Stomach (tissue), 8 donors: ENCODE measurements at regions not wholly inside any gene's neighbourhood (a gene's known extent, or its start where the extent isn't known, plus 50 kb on each side); places are given as distances from the start of the nearest gene placed in this dataset.

Experiments used
- DNase-seq, 2 donors: peaks; one replicate each; pipeline versions ENCODE4 v3.0.0 to v3.0.0-alpha.2; 2013 to 2019
- H3K27ac ChIP-seq, 5 donors: fragments of 200-600 bp in 4 of 5; sonication (generic) in 4 of 5; one replicate each; pipeline ENCODE4 v1.5.1; 2013 to 2019; ENCODE audit warnings: mild to moderate bottlenecking in 1 of 5, moderate library complexity in 1 of 5
- H3K27me3 ChIP-seq, 3 donors: fragments of 200-600 bp; sonication (generic); one replicate each; pipeline ENCODE4 v1.5.1; 2017 to 2019; ENCODE audit warnings: mixed run types in 1 of 3
- H3K36me3 ChIP-seq, 4 donors: fragments of 200-600 bp; sonication (generic); 1 replicate in 3 of 4; 2 replicates in 1 of 4; pipeline ENCODE4 v1.5.1; 2016 to 2019
- H3K4me1 ChIP-seq, 4 donors: fragments of 200-600 bp; sonication (generic); one replicate each; pipeline ENCODE4 v1.5.1; 2016 to 2019
- H3K4me3 ChIP-seq, 4 donors: fragments of 200-600 bp; sonication (generic) in 3 of 4; one replicate each; pipeline ENCODE4 v1.5.1; 2016 to 2019; ENCODE audit warnings: mild to moderate bottlenecking in 1 of 4
- H3K9me3 ChIP-seq, 4 donors: fragments of 200-600 bp; sonication (generic); one replicate each; pipeline ENCODE4 v1.5.1; 2016 to 2019
- EP300 ChIP-seq: sonication (generic); formaldehyde crosslinking; IDR thresholded peaks from one replicate; pipeline ENCODE4 v1.6.1; 2017; ENCODE audit warnings: antibody characterized with exemption
- POLR2A ChIP-seq, 4 donors: fragments of 450-650 bp; IDR thresholded peaks; one replicate each; pipeline ENCODE4 v1.6.1; 2016; ENCODE audit warnings: antibody characterized with exemption in 4 of 4, control low read depth in 2 of 4, mild to moderate bottlenecking in 1 of 4, moderate library complexity in 1 of 4
- POLR2AphosphoS5 ChIP-seq, 3 donors: sonication (generic); formaldehyde crosslinking; IDR thresholded peaks; one replicate each; pipeline ENCODE4 v1.6.1; 2016; ENCODE audit warnings: antibody characterized with exemption in 3 of 3
- WGBS, 5 donors: extraction: QIAGEN DNeasy Blood & Tissue Kit in 3 of 5; methylation state at CpG; one replicate each; pipeline versions ENCODE4 v1.1.5 to v1.1.7; 2013 to 2018; 5-methylcytosine and 5-hydroxymethylcytosine counted together
- intact Hi-C: fragments of 100-400 bp; cut with DNase I; formaldehyde crosslinking; loops from one replicate; pipeline ENCODE4 v1.15.1; 2023; ENCODE audit warnings: low total_unique reads
- TF ChIP-seq, protein P1 (sequence below), 7 experiments: fragments of 450-650 bp in 4 of 7; fragments of 200-600 bp in 3 of 7; sonication (generic) in 3 of 7; IDR thresholded peaks; one replicate each; pipeline ENCODE4 v1.5.1; 2016 to 2019; ENCODE audit warnings: antibody characterized with exemption in 7 of 7, control low read depth in 2 of 7, mild to moderate bottlenecking in 1 of 7
- donor health status: healthy with polysubstance abuse.
- donor health status: Bipolar disorder and iron deficiency.
- donor health status: healthy.

DNA sequence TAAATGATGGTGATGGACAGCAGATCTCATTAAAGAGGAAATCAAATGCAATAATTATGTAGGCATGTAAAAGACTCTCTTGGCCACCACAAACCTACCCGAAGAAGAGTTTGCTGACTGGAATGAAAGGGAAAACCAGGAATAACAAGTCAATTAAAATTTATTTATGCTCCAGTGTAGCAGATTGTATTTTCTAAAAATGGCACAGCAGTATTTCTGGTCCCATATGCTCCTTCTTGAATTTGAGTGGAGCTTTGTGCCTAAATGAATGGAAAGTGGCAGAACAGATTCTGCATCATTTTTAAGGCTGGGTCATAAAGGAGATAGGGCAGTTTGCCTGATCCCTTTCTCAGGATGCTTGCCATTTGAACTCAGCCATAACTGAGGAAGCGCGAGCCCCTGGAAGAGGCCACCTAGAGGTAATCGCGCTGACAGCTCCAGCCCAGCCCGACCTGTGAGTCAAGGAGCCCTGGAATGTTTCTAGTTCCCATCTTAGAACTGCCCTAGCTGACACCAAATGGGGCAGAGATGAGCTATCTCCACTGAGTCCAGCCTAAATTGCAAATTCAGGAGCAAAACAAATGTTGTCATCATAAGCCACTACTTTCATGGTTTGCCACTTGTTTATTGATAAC is 229.2 kb upstream of the TMTC1 start:
- DNase-seq: no peak
- H3K36me3 ChIP-seq: no peaks in the 10 kb centered on the region
- intact Hi-C loops: no loop called here
- peaks cover 0 to 10% (median 0%) of the 10 kb centered on the region in 4 donors for H3K4me1 ChIP-seq
- no peak overlapping the region for H3K4me3 ChIP-seq
- TF ChIP-seq EP300 (no peak), POLR2AphosphoS5 (IDR thresholded peaks at IDR 0.05) (no peak), POLR2A (IDR thresholded peaks at IDR 0.05) (no peak)
- TF ChIP-seq, protein P1, sequence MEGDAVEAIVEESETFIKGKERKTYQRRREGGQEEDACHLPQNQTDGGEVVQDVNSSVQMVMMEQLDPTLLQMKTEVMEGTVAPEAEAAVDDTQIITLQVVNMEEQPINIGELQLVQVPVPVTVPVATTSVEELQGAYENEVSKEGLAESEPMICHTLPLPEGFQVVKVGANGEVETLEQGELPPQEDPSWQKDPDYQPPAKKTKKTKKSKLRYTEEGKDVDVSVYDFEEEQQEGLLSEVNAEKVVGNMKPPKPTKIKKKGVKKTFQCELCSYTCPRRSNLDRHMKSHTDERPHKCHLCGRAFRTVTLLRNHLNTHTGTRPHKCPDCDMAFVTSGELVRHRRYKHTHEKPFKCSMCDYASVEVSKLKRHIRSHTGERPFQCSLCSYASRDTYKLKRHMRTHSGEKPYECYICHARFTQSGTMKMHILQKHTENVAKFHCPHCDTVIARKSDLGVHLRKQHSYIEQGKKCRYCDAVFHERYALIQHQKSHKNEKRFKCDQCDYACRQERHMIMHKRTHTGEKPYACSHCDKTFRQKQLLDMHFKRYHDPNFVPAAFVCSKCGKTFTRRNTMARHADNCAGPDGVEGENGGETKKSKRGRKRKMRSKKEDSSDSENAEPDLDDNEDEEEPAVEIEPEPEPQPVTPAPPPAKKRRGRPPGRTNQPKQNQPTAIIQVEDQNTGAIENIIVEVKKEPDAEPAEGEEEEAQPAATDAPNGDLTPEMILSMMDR (IDR thresholded peaks at IDR 0.05): no peak
- 57 to 70% (median 65%) methylated on average over 6 of the region's 6 CpGs for WGBS, 5 donors
- no peaks in the 10 kb centered on the region for H3K9me3 ChIP-seq
- no peaks in the 10 kb centered on the region for H3K27me3 ChIP-seq
- no peak overlapping the region for H3K27ac ChIP-seq

DNA sequence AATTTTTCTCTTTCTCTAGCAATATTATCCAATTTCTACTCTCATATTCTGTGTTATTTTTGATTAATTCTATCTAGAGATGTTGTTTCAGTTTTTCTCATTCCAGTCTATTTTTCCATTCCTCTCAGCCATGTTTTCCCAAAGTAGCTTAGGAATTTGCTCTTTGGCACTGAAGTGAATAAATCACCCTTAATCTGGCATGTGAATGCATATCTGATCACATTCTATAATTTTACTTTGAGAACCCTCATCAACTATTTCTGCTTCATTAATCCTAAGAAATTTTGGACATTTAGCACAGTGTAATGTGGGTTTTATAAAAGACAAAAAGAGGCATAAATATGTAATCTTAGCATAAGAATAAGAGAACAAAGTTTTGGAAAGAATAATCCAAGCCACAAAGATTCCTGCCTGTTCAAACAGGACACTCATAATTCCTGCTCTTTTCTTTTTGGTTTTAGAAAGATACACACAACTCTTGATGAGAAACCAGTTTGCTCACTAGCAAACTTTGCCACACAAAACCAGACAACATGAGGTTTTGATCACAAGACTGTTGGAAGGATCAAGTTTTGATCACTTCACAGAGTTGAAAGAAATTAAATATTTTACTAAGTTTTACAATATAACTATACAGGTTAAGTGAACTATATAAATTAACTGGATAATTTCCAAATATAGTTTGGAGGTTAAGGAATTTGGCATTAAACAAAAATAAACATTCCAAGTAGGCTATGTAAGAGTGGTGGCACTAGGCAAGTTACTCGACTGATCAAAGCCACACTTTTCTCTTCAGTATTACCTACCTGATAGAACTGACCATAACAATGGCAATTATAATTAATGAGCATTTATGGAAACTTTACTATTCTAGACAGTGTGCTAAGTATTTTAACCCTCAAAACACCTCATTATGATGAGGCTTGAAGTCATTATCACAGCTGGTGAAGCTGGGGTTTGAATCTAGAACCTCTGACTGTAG is 226.6 kb upstream of the TMTC1 start:
- intact Hi-C loops: no loop called here
- H3K4me1 ChIP-seq: peaks cover 0 to 2% (median 0%) of the 10 kb centered on the region in 4 donors
- no peak for TF ChIP-seq EP300
- TF ChIP-seq POLR2A (IDR thresholded peaks at IDR 0.05): no peak
- TF ChIP-seq, protein P1 (IDR thresholded peaks at IDR 0.05): no peak
- TF ChIP-seq POLR2AphosphoS5 (IDR thresholded peaks at IDR 0.05): no peak

DNA sequence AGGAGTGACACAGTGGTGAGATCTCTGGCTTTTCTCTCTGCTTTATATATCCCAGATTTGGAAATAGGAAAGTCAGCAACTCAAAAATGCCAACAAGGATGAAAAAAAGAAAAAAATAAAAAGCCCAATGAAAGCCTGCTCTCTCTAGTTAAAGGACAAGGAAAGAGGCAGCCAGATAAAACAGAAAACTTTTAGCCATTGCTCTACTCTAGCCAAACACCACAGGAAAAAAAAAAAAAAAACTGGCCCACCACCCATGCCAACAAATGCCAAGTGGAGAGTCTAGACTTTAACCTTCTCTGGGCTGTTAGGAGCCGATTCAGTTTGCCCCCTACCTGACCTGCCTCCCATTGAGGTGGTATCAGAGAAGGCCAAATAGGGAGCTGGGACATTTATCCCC is 222.3 kb upstream of the TMTC1 start:
- H3K27me3 ChIP-seq: no peaks in the 10 kb centered on the region
- TF ChIP-seq EP300 (no peak), POLR2AphosphoS5 (IDR thresholded peaks at IDR 0.05) (no peak), POLR2A (IDR thresholded peaks at IDR 0.05) (no peak)
- TF ChIP-seq, protein P1 (IDR thresholded peaks at IDR 0.05): no peak
- no peaks in the 10 kb centered on the region for H3K9me3 ChIP-seq
- DNase-seq: no peak
- no peak overlapping the region for H3K4me3 ChIP-seq
- 21 to 77% (median 54%) methylated on average over 1 of the region's 1 CpG for WGBS, 5 donors
- no peaks in the 10 kb centered on the region for H3K36me3 ChIP-seq
- H3K4me1 ChIP-seq: no peaks in the 10 kb centered on the region
- H3K27ac ChIP-seq: no peak overlapping the region
- intact Hi-C loops: no loop called here

More for the DNA sequence above, 226.6 kb upstream of the TMTC1 start:
- no peak overlapping the region for H3K27ac ChIP-seq
- no peak for DNase-seq
- H3K9me3 ChIP-seq: no peaks in the 10 kb centered on the region
- no peaks in the 10 kb centered on the region for H3K27me3 ChIP-seq
- WGBS, 5 donors: 36 to 51% (median 44%) methylated on average over 1 of the region's 1 CpG
- no peaks in the 10 kb centered on the region for H3K36me3 ChIP-seq
- no peak overlapping the region for H3K4me3 ChIP-seq

DNA sequence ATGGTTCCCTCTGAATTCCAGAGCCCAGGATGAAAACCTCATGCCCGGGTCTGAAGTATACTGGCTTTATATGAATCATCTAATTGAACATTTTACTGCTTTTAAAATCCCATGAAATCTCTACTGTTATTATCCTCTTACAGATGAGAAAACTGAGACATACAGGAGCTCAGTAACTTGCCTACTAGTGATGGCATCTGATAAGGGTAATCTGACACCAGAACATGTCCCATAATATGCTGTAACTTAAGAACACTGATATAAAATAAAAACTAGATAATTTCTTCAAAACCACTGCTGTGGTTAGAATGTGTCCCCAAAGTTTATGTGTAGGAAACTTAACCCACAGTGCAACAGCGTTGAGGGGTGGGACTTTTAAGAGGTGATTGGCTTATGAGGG is 219.6 kb upstream of the TMTC1 start:
- H3K27ac ChIP-seq: no peak overlapping the region
- intact Hi-C loops: no loop called here
- H3K27me3 ChIP-seq: no peaks in the 10 kb centered on the region
- no peak overlapping the region for H3K4me3 ChIP-seq
- WGBS, 5 donors: 73 to 89% (median 77%) methylated on average over 2 of the region's 2 CpGs
- DNase-seq: no peak
- TF ChIP-seq, protein P1 (IDR thresholded peaks at IDR 0.05): no peak
- TF ChIP-seq EP300 (no peak), POLR2A (IDR thresholded peaks at IDR 0.05) (no peak), POLR2AphosphoS5 (IDR thresholded peaks at IDR 0.05) (no peak)
- no peaks in the 10 kb centered on the region for H3K9me3 ChIP-seq
- H3K4me1 ChIP-seq: no peaks in the 10 kb centered on the region
- H3K36me3 ChIP-seq: no peaks in the 10 kb centered on the region
